ENCODE measurements at regions not wholly inside any gene's neighbourhood (a gene's known extent, or its start where the extent isn't known, plus 50 kb on each side); places are given as distances from the start of the nearest gene placed in this dataset.

GRCh38 chr9:107720501-107720900, 230.9 kb upstream of the KLF4 start:
- H3K4me3 ChIP-seq: no peak overlapping the region
- H3K27ac ChIP-seq: no peak overlapping the region
- no peak for DNase-seq (ENCODE audit: low read depth in 1 of 2, low spot score in 1 of 2)
- TF ChIP-seq CTCF (IDR thresholded peaks at IDR 0.05; ENCODE audit: low read depth, low read length): no peak
- H3K27me3 ChIP-seq: peaks cover 32% of the 10 kb centered on the region
- H3K9me3 ChIP-seq (ENCODE audit: low read depth): no peaks in the 10 kb centered on the region
- H3K4me1 ChIP-seq (ENCODE audit: low read depth): no peaks in the 10 kb centered on the region
- no peaks in the 10 kb centered on the region for H3K36me3 ChIP-seq

- H3K27ac ChIP-seq: no peak overlapping the region
- H3K27me3 ChIP-seq: peaks cover 28% of the 10 kb centered on the region
- no peak for DNase-seq (ENCODE audit: low read depth in 1 of 2, low spot score in 1 of 2)
- no peak for TF ChIP-seq CTCF (IDR thresholded peaks at IDR 0.05; ENCODE audit: low read depth, low read length)
- no peak overlapping the region for H3K4me3 ChIP-seq
- no peaks in the 10 kb centered on the region for H3K9me3 ChIP-seq (ENCODE audit: low read depth)
- H3K4me1 ChIP-seq (ENCODE audit: low read depth): no peaks in the 10 kb centered on the region
- no peaks in the 10 kb centered on the region for H3K36me3 ChIP-seq
These were observed 228.2 kb upstream of the KLF4 start for GRCh38 chr9:107717529-107718314.

GRCh38 chr9:107715740-107716139, 226.2 kb upstream of the KLF4 start:
- no peak overlapping the region for H3K4me3 ChIP-seq
- peaks cover 34% of the 10 kb centered on the region for H3K27me3 ChIP-seq
- no peak for TF ChIP-seq CTCF (IDR thresholded peaks at IDR 0.05; ENCODE audit: low read depth, low read length)
- H3K9me3 ChIP-seq (ENCODE audit: low read depth): no peaks in the 10 kb centered on the region
- H3K4me1 ChIP-seq (ENCODE audit: low read depth): no peaks in the 10 kb centered on the region
- no peak overlapping the region for H3K27ac ChIP-seq
- DNase-seq (ENCODE audit: low read depth in 1 of 2, low spot score in 1 of 2): no peak
- H3K36me3 ChIP-seq: no peaks in the 10 kb centered on the region

- Histone ChIP-seq H3K27ac (no peak overlapping the region), H3K4me1 (ENCODE audit: low read depth) (no peaks in the 10 kb centered on the region)
- no peak for DNase-seq (ENCODE audit: low read depth in 1 of 2, low spot score in 1 of 2)
These were observed 223.9 kb upstream of the KLF4 start for GRCh38 chr9:107713470-107713869.

GRCh38 chr9:107712390-107712789, 222.8 kb upstream of the KLF4 start:
- peak in 1 of 2 donors; percentile 48 for DNase-seq (ENCODE audit: low read depth in 1 of 2, low spot score in 1 of 2)
- Histone ChIP-seq H3K9me3 (ENCODE audit: low read depth) (no peaks in the 10 kb centered on the region), H3K4me3 (no peak overlapping the region), H3K4me1 (ENCODE audit: low read depth) (no peaks in the 10 kb centered on the region), H3K36me3 (no peaks in the 10 kb centered on the region), H3K27me3 (peaks cover 19% of the 10 kb centered on the region), H3K27ac (no peak overlapping the region)
- TF ChIP-seq CTCF (IDR thresholded peaks at IDR 0.05; ENCODE audit: low read depth, low read length): peak; percentile 5

More at GRCh38 chr9:107713470-107713869, 223.9 kb upstream of the KLF4 start:
- no peaks in the 10 kb centered on the region for H3K36me3 ChIP-seq
- H3K4me3 ChIP-seq: no peak overlapping the region
- no peaks in the 10 kb centered on the region for H3K9me3 ChIP-seq (ENCODE audit: low read depth)
- H3K27me3 ChIP-seq: peaks cover 29% of the 10 kb centered on the region
- TF ChIP-seq CTCF (IDR thresholded peaks at IDR 0.05; ENCODE audit: low read depth, low read length): no peak
